GM19043 (cell line): ENCODE measurements at regions not wholly inside any gene's neighbourhood (a gene's known extent, or its start where the extent isn't known, plus 50 kb on each side); places are given as distances from the start of the nearest gene placed in this dataset.
"Not testable (repeated sequence)": the region's sequence is repeated elsewhere in the genome, so short reads cannot be mapped to it uniquely, and the experiment has no call there.

Source experiments
- ATAC-seq: cut with Tn5 transposase; IDR thresholded peaks from one replicate; pipeline ENCODE4 v1.9.1; 2021; ENCODE audit warnings: low read depth; ENCODE audit not compliant: unreplicated experiment

DNA sequence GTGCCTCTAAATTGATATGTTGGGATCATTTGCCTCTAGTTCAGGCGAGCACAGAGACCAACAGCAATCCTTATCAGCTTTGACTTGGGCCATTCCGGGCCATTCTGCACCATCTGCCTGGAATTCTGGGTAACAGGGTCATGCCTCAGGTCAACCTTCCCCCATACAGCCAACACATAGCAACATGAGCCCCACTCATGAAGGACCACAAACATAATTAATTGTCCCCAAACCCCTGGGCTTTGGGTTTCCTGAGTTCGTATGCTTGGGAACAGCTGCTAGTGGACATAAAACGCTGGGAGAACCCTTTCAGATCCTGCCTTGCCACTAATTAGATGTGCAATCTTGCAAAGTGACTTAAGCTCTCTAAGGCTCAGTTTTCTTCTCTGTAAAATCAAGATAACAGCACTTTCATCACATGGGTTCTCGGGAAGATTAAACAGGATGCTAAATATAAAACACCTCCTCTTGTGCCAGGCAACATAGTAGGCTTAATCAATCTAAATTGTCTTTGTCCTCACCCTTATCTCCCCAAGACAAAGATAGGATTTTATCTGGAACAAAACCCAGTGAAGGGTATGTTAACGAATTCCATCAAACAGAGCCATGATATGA lies 426.5 kb downstream of the CD83 start:
- no peak for ATAC-seq

GRCh38 chr6:14544666-14545065 lies 427.1 kb downstream of the CD83 start:
- ATAC-seq = no peak

GRCh38 chr6:14545496-14545895 lies 427.9 kb downstream of the CD83 start:
- ATAC-seq = no peak

- no peak for ATAC-seq
Measured at GRCh38 chr6:14546036-14546435, 428.5 kb downstream of the CD83 start.

DNA sequence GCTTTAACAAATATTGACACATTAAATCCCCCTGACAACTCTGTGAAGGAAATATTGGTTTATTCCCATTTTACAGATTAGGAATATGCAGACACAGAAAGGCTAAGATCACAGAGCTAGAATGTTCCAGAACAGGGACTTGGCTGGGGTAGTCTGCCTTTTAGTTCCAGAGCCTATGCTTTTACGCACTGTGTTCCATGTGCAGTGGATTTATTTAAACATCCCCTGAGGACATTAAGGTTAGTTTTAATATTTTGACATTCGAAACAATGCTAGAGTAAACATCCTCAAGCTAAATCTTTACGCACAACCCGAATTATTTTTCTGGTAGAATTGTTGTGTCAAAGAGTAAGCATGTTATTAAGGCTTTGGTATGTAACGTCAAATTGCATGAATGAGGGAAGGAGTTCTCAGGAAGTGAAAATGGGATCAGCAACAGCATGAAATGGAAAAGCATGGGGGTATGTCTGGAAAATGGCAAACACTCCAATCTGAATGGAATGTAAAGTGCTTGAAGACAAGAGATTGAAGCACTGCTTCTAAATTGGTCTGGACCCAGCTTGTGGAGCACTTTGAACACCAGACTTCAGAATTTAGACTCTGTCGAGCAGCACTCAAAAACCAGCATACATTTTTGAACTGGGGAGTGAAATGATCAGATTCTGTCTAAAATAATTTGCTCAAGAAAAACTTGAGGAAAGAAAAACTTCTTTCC lies 429.9 kb downstream of the CD83 start:
- no peak for ATAC-seq

DNA sequence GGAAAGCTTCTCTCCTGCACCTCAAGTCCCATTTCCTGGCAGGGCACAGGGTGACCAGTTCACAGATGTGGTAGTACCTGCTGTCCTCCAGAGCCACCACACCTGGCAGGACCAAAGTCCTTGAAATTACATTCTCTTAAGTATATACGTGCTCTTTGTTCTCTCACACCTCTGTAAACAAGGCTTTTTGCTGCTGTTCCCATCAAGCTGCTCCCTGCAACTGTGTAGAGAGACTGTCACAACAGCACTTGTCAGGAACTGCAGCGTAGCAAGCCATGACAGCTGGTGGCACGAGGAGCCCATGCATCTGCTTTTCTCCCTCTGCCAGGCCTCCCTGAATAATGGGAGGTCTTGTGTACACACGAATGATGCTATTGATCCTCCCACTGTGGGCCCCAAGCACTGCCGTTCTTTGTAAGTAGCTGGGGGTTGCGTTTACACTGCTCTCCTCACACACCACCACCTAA lies 431.8 kb downstream of the CD83 start:
- no peak for ATAC-seq

- no peak for ATAC-seq
Measured at GRCh38 chr6:14549871-14550270, 432.3 kb downstream of the CD83 start.

- no peak for ATAC-seq
Measured at GRCh38 chr6:14550410-14550809, 432.8 kb downstream of the CD83 start.

GRCh38 chr6:14550822-14551221 lies 433.2 kb downstream of the CD83 start:
- ATAC-seq = no peak

GRCh38 chr6:14551601-14552000 lies 434.0 kb downstream of the CD83 start:
- ATAC-seq = not testable (repeated sequence)

- ATAC-seq = no peak
Measured at GRCh38 chr6:14552891-14553290, 435.3 kb downstream of the CD83 start.

GRCh38 chr6:14553515-14553914 lies 435.9 kb downstream of the CD83 start:
- no peak for ATAC-seq

- no peak for ATAC-seq
Measured at GRCh38 chr6:14555804-14556203, 438.2 kb downstream of the CD83 start.

- ATAC-seq = no peak
Measured at GRCh38 chr6:14559746-14560536, 442.4 kb downstream of the CD83 start.

GRCh38 chr6:14561563-14561962 lies 444.0 kb downstream of the CD83 start:
- not testable (repeated sequence) for ATAC-seq

DNA sequence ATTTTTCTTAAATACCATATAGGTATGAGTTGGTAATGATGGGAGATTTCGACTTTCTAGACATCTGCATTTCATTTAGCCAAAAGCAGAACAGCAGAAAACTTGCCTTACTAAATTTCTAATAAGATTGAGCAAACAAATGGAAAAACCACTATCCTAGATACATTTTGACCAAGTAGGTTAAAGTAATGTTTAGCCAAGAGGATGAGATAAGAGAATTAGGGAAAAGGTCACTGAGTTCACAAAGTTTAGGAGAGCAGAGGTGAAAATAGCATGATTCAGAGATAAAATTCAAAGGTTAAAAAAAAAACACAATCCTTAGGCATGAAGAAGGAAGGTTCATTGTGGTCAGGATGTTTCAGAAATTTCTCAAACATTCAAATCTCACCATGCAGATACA lies 450.3 kb downstream of the CD83 start:
- no peak for ATAC-seq

GRCh38 chr6:14569394-14569793 lies 451.8 kb downstream of the CD83 start:
- no peak for ATAC-seq

- not testable (repeated sequence) for ATAC-seq
Measured at GRCh38 chr6:14569874-14570273, 452.3 kb downstream of the CD83 start.

- ATAC-seq = no peak
Measured at GRCh38 chr6:14571001-14571400, 453.4 kb downstream of the CD83 start.

GRCh38 chr6:14571746-14572145 lies 454.2 kb downstream of the CD83 start:
- no peak for ATAC-seq

GRCh38 chr6:14573267-14573666 lies 455.7 kb downstream of the CD83 start:
- no peak for ATAC-seq
